Activated T-cell treated with anti-CD3 and anti-CD28 coated beads for 48 hours (primary cell): ENCODE measurements at regions not wholly inside any gene's neighbourhood (a gene's known extent, or its start where the extent isn't known, plus 50 kb on each side); places are given as distances from the start of the nearest gene placed in this dataset.

ENCODE experiments used
- DNase-seq: peaks from one replicate; pipeline ENCODE4 v3.0.0-alpha.2; 2020; ENCODE audit warnings: low read depth

- no peak for DNase-seq
Observed at GRCh38 chr2:59974051-59974766, 579.2 kb downstream of the BCL11A start.

DNA sequence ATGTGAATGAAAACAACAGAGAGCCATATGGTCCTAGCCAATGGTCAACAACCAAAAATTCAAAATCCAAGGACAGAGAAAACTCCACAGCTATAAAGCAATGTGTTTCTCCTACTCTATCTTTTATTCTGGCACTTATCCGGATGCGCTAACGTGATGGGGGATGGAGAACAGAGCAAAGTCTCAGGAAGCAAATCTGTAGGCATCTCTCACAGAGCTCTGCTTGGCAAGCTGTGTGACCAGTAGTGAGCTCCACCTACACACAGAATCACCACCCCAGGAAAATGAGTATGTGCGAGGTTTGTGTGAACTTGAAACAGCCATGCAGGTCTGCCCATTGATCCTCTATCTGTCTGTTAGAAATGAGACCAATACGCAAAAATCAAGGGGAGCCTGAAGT lies 584.3 kb downstream of the BCL11A start:
- no peak for DNase-seq

DNA sequence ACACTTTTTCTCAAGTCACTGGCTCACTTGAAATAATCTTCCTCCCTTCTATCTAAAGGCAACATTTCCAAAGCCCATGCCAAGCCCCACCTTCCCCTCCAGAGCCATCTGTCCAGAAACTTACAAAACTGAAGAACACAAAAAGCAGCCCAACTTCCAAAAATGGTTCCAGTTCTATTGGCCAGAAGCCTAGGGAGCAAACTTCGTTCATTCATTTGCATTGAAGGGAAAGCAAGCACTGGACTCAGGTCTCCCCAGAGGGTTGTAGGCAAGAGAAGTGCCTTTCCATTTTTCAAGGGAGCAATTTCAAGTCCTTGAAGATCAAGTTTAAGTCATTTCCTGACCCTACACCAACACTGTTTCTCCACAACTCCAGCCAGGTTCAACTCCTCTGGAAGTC lies 585.0 kb downstream of the BCL11A start:
- DNase-seq = no peak

GRCh38 chr2:59967691-59968090 lies 585.8 kb downstream of the BCL11A start:
- DNase-seq = no peak

DNA sequence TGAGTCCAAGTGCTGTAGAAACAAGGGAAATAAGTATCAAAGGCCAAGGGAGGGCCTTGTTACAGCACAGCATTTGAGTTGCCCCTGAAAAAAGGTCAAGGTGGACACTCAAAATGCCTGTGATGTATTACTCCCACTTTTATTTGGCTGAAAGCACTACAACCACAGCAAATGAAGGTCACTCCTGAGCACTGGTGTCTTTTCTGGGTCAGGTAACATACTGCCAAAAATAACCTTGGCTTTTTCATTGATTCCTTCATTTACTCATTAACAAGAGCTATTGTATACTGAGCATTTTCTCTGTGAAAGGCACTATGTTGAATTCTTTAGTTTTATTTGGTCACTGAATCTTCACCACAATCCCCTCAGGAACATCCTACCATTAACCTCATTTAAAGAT lies 590.3 kb downstream of the BCL11A start:
- no peak for DNase-seq

DNA sequence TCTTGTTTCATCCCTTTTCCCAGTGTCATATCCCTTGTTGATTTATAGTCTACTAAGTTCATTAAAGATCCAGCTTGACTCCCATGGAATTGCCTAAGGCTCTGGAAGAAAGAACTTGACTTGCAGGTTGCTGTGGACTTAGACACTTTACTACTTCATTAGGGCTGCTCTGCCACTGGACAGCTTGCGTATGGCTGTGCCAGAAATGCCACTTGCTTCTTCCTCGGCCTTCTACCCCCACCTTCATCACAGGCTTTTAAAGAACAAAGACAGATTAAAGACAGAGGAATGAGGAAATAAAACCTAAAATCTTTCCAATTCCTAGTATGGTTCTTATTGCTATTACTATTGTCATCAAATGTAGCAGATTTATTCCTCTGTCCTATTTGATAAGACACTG lies 591.7 kb downstream of the BCL11A start:
- DNase-seq = no peak

- DNase-seq = no peak
Observed at GRCh38 chr2:59959944-59960343, 593.5 kb downstream of the BCL11A start.

GRCh38 chr2:59957504-59957903 lies 596.0 kb downstream of the BCL11A start:
- DNase-seq = no peak

DNA sequence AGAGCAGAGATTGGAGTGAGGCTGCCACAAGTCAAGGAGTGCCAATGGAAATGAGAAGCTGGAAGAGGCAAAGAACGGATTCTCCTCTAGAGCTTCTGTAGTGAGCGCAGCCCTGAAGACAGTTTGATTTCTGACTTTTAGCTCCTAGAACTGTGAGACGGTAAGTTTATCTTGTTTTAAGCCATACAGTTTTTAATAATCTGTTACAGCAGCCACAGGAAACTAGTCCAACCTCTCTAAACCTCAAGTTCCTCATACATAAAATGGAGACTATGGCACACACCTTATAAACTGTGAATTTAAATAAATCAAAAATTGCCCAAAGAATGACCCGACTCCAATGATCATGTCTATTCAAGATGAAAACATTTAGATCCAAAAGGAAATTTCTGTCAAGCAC lies 596.5 kb downstream of the BCL11A start:
- DNase-seq = no peak

- DNase-seq = no peak
Observed at GRCh38 chr2:59947917-59948541, 605.4 kb downstream of the BCL11A start.

DNA sequence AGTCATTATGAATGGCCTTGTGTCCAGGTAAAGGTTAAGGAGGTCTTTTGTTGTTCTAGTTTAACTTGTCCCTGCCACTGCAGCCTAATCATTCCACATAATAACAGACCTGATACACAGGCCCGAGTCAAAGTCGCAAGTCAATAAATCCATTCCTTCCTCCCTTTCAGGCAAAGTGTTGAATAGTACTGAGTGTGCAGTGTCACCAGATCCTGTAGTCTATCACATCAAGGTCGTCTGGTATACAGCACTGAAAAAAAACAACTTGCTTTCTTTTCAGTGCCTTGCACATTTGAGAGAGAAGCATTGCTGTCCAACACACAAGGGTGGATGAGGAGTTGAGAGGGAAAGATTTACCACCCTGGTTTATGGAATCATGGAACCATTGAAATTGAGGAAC lies 606.2 kb downstream of the BCL11A start:
- DNase-seq = no peak

GRCh38 chr2:59939236-59939635 lies 614.2 kb downstream of the BCL11A start:
- DNase-seq = no peak

- no peak for DNase-seq
Observed at GRCh38 chr2:59938181-59938580, 615.3 kb downstream of the BCL11A start.

GRCh38 chr2:59936048-59936447 lies 617.4 kb downstream of the BCL11A start:
- no peak for DNase-seq

GRCh38 chr2:59935005-59935404 lies 618.4 kb downstream of the BCL11A start:
- no peak for DNase-seq

DNA sequence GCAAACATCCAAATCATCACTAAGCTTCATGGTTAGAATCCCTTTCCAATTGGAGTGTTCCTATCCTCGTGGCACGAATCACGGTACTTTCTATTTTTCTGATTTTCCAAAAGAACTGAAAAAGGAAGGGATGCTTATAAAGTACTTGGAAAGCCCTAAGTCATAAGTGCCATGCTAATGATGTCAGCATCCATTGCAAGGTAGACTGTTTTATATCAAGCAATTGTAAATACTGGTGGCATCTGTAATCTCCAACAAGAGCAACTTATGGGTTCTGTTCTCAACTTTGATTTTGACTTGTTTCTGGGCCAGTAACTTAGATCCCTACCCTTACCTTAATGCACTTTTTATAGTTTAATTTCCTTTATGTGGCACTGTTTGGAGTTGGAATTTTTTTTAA lies 619.5 kb downstream of the BCL11A start:
- no peak for DNase-seq

DNA sequence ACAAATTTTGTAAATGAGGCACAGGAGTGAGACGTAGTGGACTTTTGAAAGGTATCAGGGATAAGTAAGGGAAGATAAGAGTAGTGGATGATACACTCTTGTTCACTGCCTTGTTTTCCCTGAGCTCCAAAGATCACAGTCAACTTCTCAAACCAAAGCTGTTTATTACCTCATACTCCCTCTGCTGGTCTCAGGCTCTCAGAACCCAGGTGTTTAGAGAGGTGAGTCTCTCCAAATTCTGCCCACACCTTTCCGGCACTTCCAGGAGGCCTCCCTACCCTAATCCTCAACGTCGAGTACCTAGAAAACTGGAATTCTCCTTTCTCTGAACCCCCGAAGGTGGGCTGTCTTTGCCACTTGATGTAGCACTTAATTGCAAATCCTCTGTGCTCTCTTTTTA lies 621.1 kb downstream of the BCL11A start:
- DNase-seq = no peak

DNA sequence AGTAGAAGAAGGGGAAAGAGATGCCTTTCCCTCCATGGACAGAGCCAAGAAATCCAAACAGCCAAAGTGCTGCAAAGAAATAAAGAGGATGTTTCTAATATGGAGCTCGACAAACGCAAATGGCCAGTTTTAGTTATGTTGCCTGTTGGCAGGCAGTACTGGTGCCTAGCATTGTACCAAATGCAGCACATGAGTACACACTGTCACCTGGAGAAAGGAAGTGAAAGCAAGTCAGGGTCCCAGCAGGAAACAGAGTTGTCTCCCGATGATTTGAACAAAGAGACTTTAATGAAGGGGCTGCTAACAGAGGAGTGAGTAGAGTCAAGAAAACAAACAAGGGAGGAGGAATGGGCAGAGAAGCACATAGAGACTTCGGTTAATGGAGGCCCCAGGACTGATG lies 623.0 kb downstream of the BCL11A start:
- DNase-seq = no peak

- no peak for DNase-seq
Observed at GRCh38 chr2:59926731-59927130, 626.7 kb downstream of the BCL11A start.

GRCh38 chr2:59925321-59925720 lies 628.1 kb downstream of the BCL11A start:
- no peak for DNase-seq

GRCh38 chr2:59924346-59924745 lies 629.1 kb downstream of the BCL11A start:
- no peak for DNase-seq

- no peak for DNase-seq
Observed at GRCh38 chr2:59922450-59922849, 631.0 kb downstream of the BCL11A start.

DNA sequence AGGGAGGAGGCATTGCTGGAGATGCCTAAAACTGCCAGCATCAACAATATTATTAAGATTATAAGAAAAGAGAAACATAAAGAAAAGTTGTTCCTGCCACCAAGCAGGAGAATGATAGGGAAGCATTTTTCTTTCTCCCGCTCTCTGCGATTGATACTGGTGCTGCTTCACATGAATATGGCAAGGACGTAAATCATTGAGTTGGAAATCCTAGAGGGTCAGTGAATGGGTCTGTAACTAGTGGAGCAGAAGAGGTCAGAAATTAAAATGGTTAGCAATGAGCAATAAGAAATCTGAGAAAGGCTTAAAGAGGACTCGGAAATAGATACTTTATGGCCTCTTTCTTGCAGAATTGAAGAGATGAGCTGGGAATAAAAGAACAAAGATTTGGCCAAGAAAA lies 631.7 kb downstream of the BCL11A start:
- DNase-seq = no peak

GRCh38 chr2:59920961-59921360 lies 632.5 kb downstream of the BCL11A start:
- no peak for DNase-seq
